GM20000 (cell line): ENCODE measurements at regions not wholly inside any gene's neighbourhood (a gene's known extent, or its start where the extent isn't known, plus 50 kb on each side); places are given as distances from the start of the nearest gene placed in this dataset.
"Not testable (repeated sequence)": the region's sequence is repeated elsewhere in the genome, so short reads cannot be mapped to it uniquely, and the experiment has no call there.

Source experiments
- DNase-seq: peaks from one replicate; pipeline ENCODE4 v3.0.0; 2012; ENCODE audit warnings: low spot score
- CTCF ChIP-seq: IDR thresholded peaks from 2 replicates; pipeline ENCODE4 v1.5.1; 2012; ENCODE audit warnings: mild to moderate bottlenecking, control low read depth; ENCODE audit errors: extremely low read depth, missing control alignments

- TF ChIP-seq CTCF: no peak
- DNase-seq: no peak
Measured at GRCh38 chr9:1880038-1880565, 135.0 kb upstream of the SMARCA2 start.

- no peak for DNase-seq
- TF ChIP-seq CTCF: no peak
Measured at GRCh38 chr9:1881708-1882295, 133.3 kb upstream of the SMARCA2 start.

GRCh38 chr9:1882711-1883403, 132.3 kb upstream of the SMARCA2 start:
- no peak for DNase-seq
- no peak for TF ChIP-seq CTCF

- TF ChIP-seq CTCF: no peak
- DNase-seq: no peak
Measured at GRCh38 chr9:1890201-1890600, 124.9 kb upstream of the SMARCA2 start.

- no peak for TF ChIP-seq CTCF
- DNase-seq: no peak
Measured at GRCh38 chr9:1890816-1891215, 124.3 kb upstream of the SMARCA2 start.

GRCh38 chr9:1903080-1903704, 112.0 kb upstream of the SMARCA2 start:
- DNase-seq: not testable (repeated sequence)

GRCh38 chr9:1907465-1907864, 107.7 kb upstream of the SMARCA2 start:
- no peak for TF ChIP-seq CTCF
- no peak for DNase-seq
